ENCODE measurements at regions not wholly inside any gene's neighbourhood (a gene's known extent, or its start where the extent isn't known, plus 50 kb on each side); places are given as distances from the start of the nearest gene placed in this dataset.

DNA sequence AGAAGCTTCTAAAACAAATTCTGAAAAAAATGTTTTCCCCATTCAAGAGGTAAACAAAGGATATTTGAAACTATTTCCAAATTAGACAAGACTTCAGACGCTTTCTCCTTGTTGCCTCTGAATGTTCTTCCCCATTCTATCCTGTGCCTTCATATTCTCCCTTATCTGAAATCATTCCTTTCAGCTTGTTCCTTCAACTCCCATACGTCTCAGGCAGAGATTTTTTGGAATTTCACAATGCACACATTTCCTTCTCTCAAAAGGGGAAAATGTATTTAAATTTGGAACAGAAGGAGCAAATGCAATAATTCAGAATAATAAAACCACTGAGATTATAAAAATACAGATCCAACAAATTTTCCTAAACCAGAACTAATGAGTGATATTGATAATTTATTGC lies 198.7 kb upstream of the IVNS1ABP start:
- H3K79me2 ChIP-seq (ENCODE audit: insufficient read depth, low read length): no peaks in the 10 kb centered on the region
- intact Hi-C loops (cut with micrococcal nuclease; ENCODE audit: unreplicated experiment): no loop called here
- no peak overlapping the region for H3K9ac ChIP-seq (ENCODE audit: insufficient read depth, low read depth, low read length)
- DNase-seq (ENCODE audit: low spot score): no peak
- WGBS (ENCODE audit: low lambda C conversion rate): 9% methylated on average over 2 of the region's 2 CpGs
- H2AFZ ChIP-seq (ENCODE audit: low read length): no peak overlapping the region
- ATAC-seq: no peak
- ChIA-PET CTCF (ENCODE audit: low intra/inter-chr PET ratio, low total read pairs) (no interaction called here), POLR2A (no interaction called here)
- no peak overlapping the region for H3K4me3 ChIP-seq (replicated peaks in 1 of 3; ENCODE audit: insufficient read depth in 1 of 3, low read depth in 2 of 3, low read length in 3 of 3)
- no peak for FAIRE-seq
- H3K9me3 ChIP-seq (ENCODE audit: low read length): peaks cover 34% of the 10 kb centered on the region
- BruUV-seq (replicated peaks): no TSS peak
- in situ Hi-C loops (cut with HindIII; ENCODE audit: extremely low pct_ligation_motif_present, low pct_unique_long_range_greater_than_20kb): no loop called here
- H3K4me2 ChIP-seq (ENCODE audit: low read depth, low read length): no peak overlapping the region
- no peak overlapping the region for H3K27ac ChIP-seq (ENCODE audit: extremely low read length, insufficient read depth, low read length)
- no peak for TF ChIP-seq ZNF451 (CRISPR knock-in tag; IDR thresholded peaks at IDR 0.05)
- TF ChIP-seq, protein P1, sequence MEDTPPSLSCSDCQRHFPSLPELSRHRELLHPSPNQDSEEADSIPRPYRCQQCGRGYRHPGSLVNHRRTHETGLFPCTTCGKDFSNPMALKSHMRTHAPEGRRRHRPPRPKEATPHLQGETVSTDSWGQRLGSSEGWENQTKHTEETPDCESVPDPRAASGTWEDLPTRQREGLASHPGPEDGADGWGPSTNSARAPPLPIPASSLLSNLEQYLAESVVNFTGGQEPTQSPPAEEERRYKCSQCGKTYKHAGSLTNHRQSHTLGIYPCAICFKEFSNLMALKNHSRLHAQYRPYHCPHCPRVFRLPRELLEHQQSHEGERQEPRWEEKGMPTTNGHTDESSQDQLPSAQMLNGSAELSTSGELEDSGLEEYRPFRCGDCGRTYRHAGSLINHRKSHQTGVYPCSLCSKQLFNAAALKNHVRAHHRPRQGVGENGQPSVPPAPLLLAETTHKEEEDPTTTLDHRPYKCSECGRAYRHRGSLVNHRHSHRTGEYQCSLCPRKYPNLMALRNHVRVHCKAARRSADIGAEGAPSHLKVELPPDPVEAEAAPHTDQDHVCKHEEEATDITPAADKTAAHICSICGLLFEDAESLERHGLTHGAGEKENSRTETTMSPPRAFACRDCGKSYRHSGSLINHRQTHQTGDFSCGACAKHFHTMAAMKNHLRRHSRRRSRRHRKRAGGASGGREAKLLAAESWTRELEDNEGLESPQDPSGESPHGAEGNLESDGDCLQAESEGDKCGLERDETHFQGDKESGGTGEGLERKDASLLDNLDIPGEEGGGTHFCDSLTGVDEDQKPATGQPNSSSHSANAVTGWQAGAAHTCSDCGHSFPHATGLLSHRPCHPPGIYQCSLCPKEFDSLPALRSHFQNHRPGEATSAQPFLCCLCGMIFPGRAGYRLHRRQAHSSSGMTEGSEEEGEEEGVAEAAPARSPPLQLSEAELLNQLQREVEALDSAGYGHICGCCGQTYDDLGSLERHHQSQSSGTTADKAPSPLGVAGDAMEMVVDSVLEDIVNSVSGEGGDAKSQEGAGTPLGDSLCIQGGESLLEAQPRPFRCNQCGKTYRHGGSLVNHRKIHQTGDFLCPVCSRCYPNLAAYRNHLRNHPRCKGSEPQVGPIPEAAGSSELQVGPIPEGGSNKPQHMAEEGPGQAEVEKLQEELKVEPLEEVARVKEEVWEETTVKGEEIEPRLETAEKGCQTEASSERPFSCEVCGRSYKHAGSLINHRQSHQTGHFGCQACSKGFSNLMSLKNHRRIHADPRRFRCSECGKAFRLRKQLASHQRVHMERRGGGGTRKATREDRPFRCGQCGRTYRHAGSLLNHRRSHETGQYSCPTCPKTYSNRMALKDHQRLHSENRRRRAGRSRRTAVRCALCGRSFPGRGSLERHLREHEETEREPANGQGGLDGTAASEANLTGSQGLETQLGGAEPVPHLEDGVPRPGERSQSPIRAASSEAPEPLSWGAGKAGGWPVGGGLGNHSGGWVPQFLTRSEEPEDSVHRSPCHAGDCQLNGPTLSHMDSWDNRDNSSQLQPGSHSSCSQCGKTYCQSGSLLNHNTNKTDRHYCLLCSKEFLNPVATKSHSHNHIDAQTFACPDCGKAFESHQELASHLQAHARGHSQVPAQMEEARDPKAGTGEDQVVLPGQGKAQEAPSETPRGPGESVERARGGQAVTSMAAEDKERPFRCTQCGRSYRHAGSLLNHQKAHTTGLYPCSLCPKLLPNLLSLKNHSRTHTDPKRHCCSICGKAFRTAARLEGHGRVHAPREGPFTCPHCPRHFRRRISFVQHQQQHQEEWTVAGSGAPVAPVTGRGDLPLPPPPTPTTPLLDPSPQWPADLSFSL (CRISPR knock-in tag; IDR thresholded peaks at IDR 0.05): no peak
- TF ChIP-seq, protein P2, sequence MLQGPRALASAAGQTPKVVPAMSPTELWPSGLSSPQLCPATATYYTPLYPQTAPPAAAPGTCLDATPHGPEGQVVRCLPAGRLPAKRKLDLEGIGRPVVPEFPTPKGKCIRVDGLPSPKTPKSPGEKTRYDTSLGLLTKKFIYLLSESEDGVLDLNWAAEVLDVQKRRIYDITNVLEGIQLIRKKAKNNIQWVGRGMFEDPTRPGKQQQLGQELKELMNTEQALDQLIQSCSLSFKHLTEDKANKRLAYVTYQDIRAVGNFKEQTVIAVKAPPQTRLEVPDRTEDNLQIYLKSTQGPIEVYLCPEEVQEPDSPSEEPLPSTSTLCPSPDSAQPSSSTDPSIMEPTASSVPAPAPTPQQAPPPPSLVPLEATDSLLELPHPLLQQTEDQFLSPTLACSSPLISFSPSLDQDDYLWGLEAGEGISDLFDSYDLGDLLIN (CRISPR knock-in tag; IDR thresholded peaks at IDR 0.05; ENCODE audit: borderline replicate concordance): no peak
- no peak for TF ChIP-seq ZNF773 (CRISPR knock-in tag; IDR thresholded peaks at IDR 0.05; ENCODE audit: borderline replicate concordance)
- no peak for TF ChIP-seq ZBTB38 (CRISPR knock-in tag; IDR thresholded peaks at IDR 0.05)
- TF ChIP-seq IRX3 (CRISPR knock-in tag; IDR thresholded peaks at IDR 0.05; ENCODE audit: borderline replicate concordance, low read depth): no peak
- TF ChIP-seq ZNF776 (CRISPR knock-in tag; IDR thresholded peaks at IDR 0.05): no peak
- no peak for TF ChIP-seq ZFAT (CRISPR knock-in tag; conservative IDR thresholded peaks at IDR 0.05)
- TF ChIP-seq CREB1 (IDR thresholded peaks at IDR 0.05): no peak
- TF ChIP-seq CREB1 (CRISPR knock-in tag; IDR thresholded peaks at IDR 0.05): no peak
- H3K4me1 ChIP-seq (ENCODE audit: insufficient read depth, low read length): no peaks in the 10 kb centered on the region
- no peaks in the 10 kb centered on the region for H3K36me3 ChIP-seq (replicated peaks in 1 of 2; ENCODE audit: control insufficient read depth in 1 of 2, insufficient read depth in 2 of 2, low read length in 2 of 2)
- H3K27me3 ChIP-seq (ENCODE audit: control insufficient read depth in 1 of 2, insufficient read depth in 2 of 2, low read length in 2 of 2): no peaks in the 10 kb centered on the region; a peak in 1 of 5 replicates
- H4K20me1 ChIP-seq (ENCODE audit: insufficient read depth, low read length): no peaks in the 10 kb centered on the region
